ENCODE measurements at regions not wholly inside any gene's neighbourhood (a gene's known extent, or its start where the extent isn't known, plus 50 kb on each side); places are given as distances from the start of the nearest gene placed in this dataset.

- TF ChIP-seq, protein P1, sequence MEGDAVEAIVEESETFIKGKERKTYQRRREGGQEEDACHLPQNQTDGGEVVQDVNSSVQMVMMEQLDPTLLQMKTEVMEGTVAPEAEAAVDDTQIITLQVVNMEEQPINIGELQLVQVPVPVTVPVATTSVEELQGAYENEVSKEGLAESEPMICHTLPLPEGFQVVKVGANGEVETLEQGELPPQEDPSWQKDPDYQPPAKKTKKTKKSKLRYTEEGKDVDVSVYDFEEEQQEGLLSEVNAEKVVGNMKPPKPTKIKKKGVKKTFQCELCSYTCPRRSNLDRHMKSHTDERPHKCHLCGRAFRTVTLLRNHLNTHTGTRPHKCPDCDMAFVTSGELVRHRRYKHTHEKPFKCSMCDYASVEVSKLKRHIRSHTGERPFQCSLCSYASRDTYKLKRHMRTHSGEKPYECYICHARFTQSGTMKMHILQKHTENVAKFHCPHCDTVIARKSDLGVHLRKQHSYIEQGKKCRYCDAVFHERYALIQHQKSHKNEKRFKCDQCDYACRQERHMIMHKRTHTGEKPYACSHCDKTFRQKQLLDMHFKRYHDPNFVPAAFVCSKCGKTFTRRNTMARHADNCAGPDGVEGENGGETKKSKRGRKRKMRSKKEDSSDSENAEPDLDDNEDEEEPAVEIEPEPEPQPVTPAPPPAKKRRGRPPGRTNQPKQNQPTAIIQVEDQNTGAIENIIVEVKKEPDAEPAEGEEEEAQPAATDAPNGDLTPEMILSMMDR (IDR thresholded peaks at IDR 0.05; ENCODE audit: low read depth, low read length) = no peak
- TF ChIP-seq POLR2A (IDR thresholded peaks at IDR 0.05; ENCODE audit: extremely low read depth, insufficient read length) = no peak
Observed at GRCh38 chr12:65565601-65566560, 258.4 kb upstream of the HMGA2 start.
